H1 (cell line): ENCODE measurements at regions not wholly inside any gene's neighbourhood (a gene's known extent, or its start where the extent isn't known, plus 50 kb on each side); places are given as distances from the start of the nearest gene placed in this dataset.

Experiments
- CTCF ChIA-PET: fragments of 300-600 bp; sonication (Branson Sonifier 250); formaldehyde crosslinking; loops from one replicate; lab custom pipeline; 2021; ENCODE audit not compliant: partially characterized antibody; lab: Charles Lee
- POLR2A ChIA-PET: fragments of 300-600 bp; sonication (Branson Sonifier 250); formaldehyde crosslinking; loops from one replicate; lab custom pipeline; 2021; ENCODE audit warnings: inconsistent platforms; ENCODE audit not compliant: partially characterized antibody; lab: Charles Lee
- DNase-seq, 2 experiments: peaks; one replicate each; pipeline versions ENCODE4 v3.0.0 to v3.0.0-alpha.2; 2010 to 2022; ENCODE audit warnings: low spot score in 2 of 2, low read depth in 1 of 2, mixed read lengths in 1 of 2
- FAIRE-seq: peaks from 2 replicates; lab custom pipeline; 2011; peaks lifted over from hg19 to GRCh38; lab: Jason Lieb, UNC
- H2AFZ ChIP-seq: 2 replicates; pipeline ENCODE4 v1.8.1; 2012; ENCODE audit warnings: low read length, inconsistent platforms
- H2AK5ac ChIP-seq: 2 replicates; pipeline ENCODE4 v1.6.1; 2013; ENCODE audit warnings: low read depth, low read length
- H2BK120ac ChIP-seq: replicated peaks from 2 replicates; pipeline ENCODE3; 2013; ENCODE audit warnings: low read depth, low read length, inconsistent platforms
- H2BK12ac ChIP-seq: 2 replicates; pipeline ENCODE4 v1.6.1; 2013; ENCODE audit warnings: low read depth, low read length
- H2BK15ac ChIP-seq: 2 replicates; pipeline ENCODE4 v1.6.1; 2013; ENCODE audit warnings: low read length
- H2BK20ac ChIP-seq: 2 replicates; pipeline ENCODE4 v1.6.1; 2013; ENCODE audit warnings: low read length
- H2BK5ac ChIP-seq: 2 replicates; pipeline ENCODE4 v1.6.1; 2013; ENCODE audit warnings: low read depth, low read length
- H3K14ac ChIP-seq: 2 replicates; pipeline ENCODE4 v1.6.1; 2013; ENCODE audit warnings: inconsistent platforms; ENCODE audit not compliant: insufficient read length
- H3K18ac ChIP-seq: 2 replicates; pipeline ENCODE4 v1.6.1; 2013; ENCODE audit warnings: low read length; ENCODE audit errors: extremely low read depth
- H3K23ac ChIP-seq: 2 replicates; pipeline ENCODE4 v1.6.1; 2013; ENCODE audit warnings: inconsistent platforms; ENCODE audit not compliant: insufficient read length
- H3K23me2 ChIP-seq: 2 replicates; pipeline ENCODE4 v1.6.1; 2013; ENCODE audit warnings: low read depth, low read length
- H3K27ac ChIP-seq: 2 replicates; pipeline ENCODE4 v1.6.1; 2011; ENCODE audit warnings: low read depth, low read length, inconsistent platforms
- H3K27me3 ChIP-seq, 4 experiments: replicated peaks in 1 of 4; 1 replicate in 1 of 4; 2 replicates in 3 of 4; pipeline versions ENCODE4 v1.6.1 to v1.8.1; 2011 to 2013; ENCODE audit warnings: low read length in 3 of 4, mild to moderate bottlenecking in 3 of 4, inconsistent platforms in 2 of 4, mixed read lengths in 2 of 4, moderate library complexity in 1 of 4; ENCODE audit not compliant: control insufficient read depth in 3 of 4, insufficient read depth in 3 of 4; ENCODE audit errors: extremely low read depth in 1 of 4
- H3K36me3 ChIP-seq, 4 experiments: 2 replicates each; pipeline versions ENCODE4 v1.6.1 to v1.8.1; 2011 to 2013; ENCODE audit warnings: mild to moderate bottlenecking in 4 of 4, low read length in 3 of 4, moderate library complexity in 2 of 4, control low read depth in 1 of 4, inconsistent platforms in 1 of 4; ENCODE audit not compliant: insufficient read depth in 4 of 4, control insufficient read depth in 2 of 4
- H3K4ac ChIP-seq: replicated peaks from 2 replicates; pipeline ENCODE3; 2013; ENCODE audit warnings: low read length, low read depth, mixed read lengths, inconsistent platforms; ENCODE audit not compliant: insufficient read length
- H3K4me1 ChIP-seq, 4 experiments: replicated peaks in 1 of 4; 1 replicate in 1 of 4; 2 replicates in 3 of 4; pipeline versions ENCODE4 v1.6.1 to v1.8.1; 2011 to 2013; ENCODE audit warnings: low read length in 3 of 4, inconsistent platforms in 2 of 4, mixed read lengths in 1 of 4; ENCODE audit not compliant: insufficient read depth in 4 of 4, control insufficient read depth in 3 of 4
- H3K4me2 ChIP-seq, 2 experiments: 2 replicates each; pipeline versions ENCODE4 v1.6.1 to v1.8.1; 2011 to 2013; ENCODE audit warnings: low read depth in 2 of 2, low read length in 2 of 2, control low read depth in 1 of 2, inconsistent platforms in 1 of 2, mild to moderate bottlenecking in 1 of 2; ENCODE audit not compliant: insufficient read depth in 1 of 2
- H3K4me3 ChIP-seq, 4 experiments: fragments of 200-600, 300-600 bp in 1 of 4; sonication (generic), shearing (Covaris generic), sonication (Bioruptor Twin) in 1 of 4; 2 replicates each; pipeline versions ENCODE4 v1.5.1 to v1.8.1; 2011 to 2016; ENCODE audit warnings: low read length in 4 of 4, low read depth in 3 of 4, control low read depth in 2 of 4, inconsistent platforms in 2 of 4, mild to moderate bottlenecking in 2 of 4, mixed read lengths in 1 of 4, moderate library complexity in 1 of 4; ENCODE audit not compliant: insufficient read depth in 2 of 4; ENCODE audit errors: extremely low read depth in 1 of 4
- H3K56ac ChIP-seq: replicated peaks from 2 replicates; pipeline ENCODE3; 2013; ENCODE audit warnings: low read depth, mild to moderate bottlenecking, mixed read lengths, low read length, inconsistent platforms; ENCODE audit not compliant: insufficient read length
- H3K79me1 ChIP-seq: 2 replicates; pipeline ENCODE4 v1.6.1; 2013; ENCODE audit warnings: low read depth, low read length, control low read depth
- H3K79me2 ChIP-seq, 2 experiments: 2 replicates each; pipeline versions ENCODE4 v1.6.1 to v1.8.1; 2012 to 2013; ENCODE audit warnings: low read length in 2 of 2, mild to moderate bottlenecking in 2 of 2, inconsistent platforms in 1 of 2; ENCODE audit not compliant: insufficient read depth in 2 of 2, control insufficient read depth in 1 of 2
- H3K9ac ChIP-seq, 4 experiments: replicated peaks in 1 of 4; 1 replicate in 1 of 4; 2 replicates in 3 of 4; pipeline versions ENCODE4 v1.6.1 to v1.8.1; 2011 to 2013; ENCODE audit warnings: low read depth in 3 of 4, low read length in 3 of 4, control low read depth in 2 of 4, mild to moderate bottlenecking in 2 of 4, moderate library complexity in 2 of 4, inconsistent platforms in 1 of 4; ENCODE audit errors: extremely low read depth in 1 of 4
- H3K9me3 ChIP-seq, 2 experiments: 2 replicates each; pipeline versions ENCODE4 v1.6.1 to v1.8.1; 2012 to 2013; ENCODE audit warnings: mild to moderate bottlenecking in 2 of 2, moderate library complexity in 2 of 2, control low read depth in 1 of 2, inconsistent platforms in 1 of 2, low read depth in 1 of 2, low read length in 1 of 2, mixed read lengths in 1 of 2; ENCODE audit not compliant: insufficient read depth in 2 of 2
- H4K20me1 ChIP-seq, 2 experiments: replicated peaks in 1 of 2; 2 replicates each; pipeline versions ENCODE3 to v1.8.1; 2011 to 2013; ENCODE audit warnings: inconsistent platforms in 2 of 2, low read length in 2 of 2, mild to moderate bottlenecking in 1 of 2; ENCODE audit not compliant: insufficient read depth in 2 of 2, control insufficient read depth in 1 of 2
- H4K5ac ChIP-seq: 2 replicates; pipeline ENCODE4 v1.6.1; 2013; ENCODE audit warnings: low read length, low read depth, mixed read lengths, inconsistent platforms; ENCODE audit not compliant: insufficient read length
- H4K8ac ChIP-seq: 2 replicates; pipeline ENCODE4 v1.8.0; 2013; ENCODE audit warnings: mild to moderate bottlenecking, moderate library complexity, low read length, inconsistent platforms; ENCODE audit not compliant: insufficient read depth; ENCODE audit errors: extremely low read depth
- H4K91ac ChIP-seq: replicated peaks from 2 replicates; pipeline ENCODE3; 2013; ENCODE audit warnings: low read length, mixed read lengths, inconsistent platforms; ENCODE audit not compliant: insufficient read length
- CREB1 ChIP-seq: IDR thresholded peaks from 2 replicates; pipeline ENCODE4 v1.6.1; 2012; ENCODE audit warnings: inconsistent platforms
- EZH2 ChIP-seq: fragments of 200-600 bp; sonication (generic); IDR thresholded peaks from 2 replicates; pipeline ENCODE4 v1.7.1; 2012; ENCODE audit warnings: low read depth, mild to moderate bottlenecking, moderate library complexity, low read length, inconsistent platforms; ENCODE audit not compliant: severe bottlenecking
- JUN ChIP-seq: IDR thresholded peaks from 2 replicates; pipeline ENCODE4 v1.6.1; 2011; ENCODE audit warnings: low read depth, mild to moderate bottlenecking, improper control_type of control experiment, low read length
- KDM5A ChIP-seq: fragments of 200-600 bp; IDR thresholded peaks from 2 replicates; pipeline ENCODE4 v1.7.1; 2012; ENCODE audit warnings: mild to moderate bottlenecking, low read length, inconsistent platforms, mixed read lengths
- NRF1 ChIP-seq: IDR thresholded peaks from 2 replicates; pipeline ENCODE4 v1.6.1; 2011; ENCODE audit warnings: mild to moderate bottlenecking, low read depth, low read length, improper control_type of control experiment
- SAP30 ChIP-seq: fragments of 300-600 bp; sonication (generic); IDR thresholded peaks from 2 replicates; pipeline ENCODE4 v1.7.1; 2012; ENCODE audit warnings: low read length, moderate library complexity, mild to moderate bottlenecking, inconsistent platforms; ENCODE audit not compliant: insufficient read depth, insufficient replicate concordance
- SIRT6 ChIP-seq: IDR thresholded peaks from one replicate; pipeline ENCODE4 v1.7.1; 2012; ENCODE audit warnings: low read length, inconsistent platforms
- SUZ12 ChIP-seq: fragments of 200-600 bp; sonication (generic); IDR thresholded peaks from 2 replicates; pipeline ENCODE4 v1.6.1; 2012; ENCODE audit warnings: mild to moderate bottlenecking, inconsistent platforms, low read length, moderate library complexity, mixed read lengths
- TAF1 ChIP-seq: IDR thresholded peaks from 2 replicates; pipeline ENCODE4 v1.6.1; 2011; ENCODE audit warnings: mild to moderate bottlenecking, low read depth, low read length
- TEAD4 ChIP-seq: IDR thresholded peaks from 2 replicates; pipeline ENCODE4 v1.6.1; 2012; ENCODE audit warnings: low read depth, low read length, inconsistent platforms, mixed read lengths
- WGBS, 2 experiments: shearing (Covaris generic) in 1 of 2; methylation state at CpG; one replicate each; pipeline versions ENCODE4 v1.1.6 to v1.1.7; 2013 to 2015; ENCODE audit warnings: low lambda C conversion rate in 2 of 2, mixed read lengths in 2 of 2, inconsistent platforms in 1 of 2, low coverage in 1 of 2, missing lambda C conversion rate in 1 of 2; ENCODE audit not compliant: insufficient replicate concordance in 2 of 2, insufficient coverage in 1 of 2, insufficient read length in 1 of 2; ENCODE audit errors: extremely low coverage in 1 of 2, missing lambda C conversion rate in 1 of 2; 5-methylcytosine and 5-hydroxymethylcytosine counted together
- TF ChIP-seq, protein P1 (sequence below): IDR thresholded peaks from 2 replicates; pipeline ENCODE4 v1.6.1; 2012; ENCODE audit warnings: low read length, inconsistent platforms

DNA sequence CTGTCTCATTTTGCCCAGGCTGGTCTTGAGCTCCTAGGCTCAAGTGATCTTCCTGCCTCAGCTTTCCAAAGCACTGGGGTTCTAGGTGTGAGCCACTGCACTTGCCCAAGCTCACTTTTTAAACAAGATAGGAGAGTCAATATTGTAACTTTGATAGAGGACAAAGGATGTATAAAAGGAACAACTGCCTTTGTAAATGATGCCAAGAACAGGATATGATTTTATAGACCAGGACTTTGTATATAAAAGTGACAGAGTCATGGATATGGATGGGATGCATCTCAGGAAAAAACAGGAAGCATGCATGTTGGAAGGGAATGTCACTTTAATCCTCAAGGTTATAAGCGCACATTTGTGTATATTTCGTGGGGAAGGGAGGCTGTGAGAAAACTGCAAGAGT is 338.4 kb downstream of the PRL start:
- CTCF ChIA-PET: interaction anchor here (0.6 to 0.9 kb wide), 3 partner anchors 9 to 101 kb away, joined by 3 to 5 read pairs (median 4); no protein-coding TSS in a partner anchor

More for the DNA sequence above, 338.4 kb downstream of the PRL start:
- Histone ChIP-seq H2BK20ac (no peak overlapping the region), H3K56ac (no peak overlapping the region), H2BK12ac (no peak overlapping the region), H3K27me3 (no peaks in the 10 kb centered on the region), H3K14ac (no peak overlapping the region), H3K9me3 (no peaks in the 10 kb centered on the region), H4K5ac (no peak overlapping the region), H3K4me3 (no peak overlapping the region), H4K20me1 (no peaks in the 10 kb centered on the region), H4K91ac (no peak overlapping the region), H2AK5ac (no peak overlapping the region), H2BK120ac (no peak overlapping the region), H2BK5ac (no peak overlapping the region), H3K36me3 (no peaks in the 10 kb centered on the region), H2AFZ (no peak overlapping the region), H3K18ac (no peak overlapping the region), H2BK15ac (no peak overlapping the region), H3K23ac (no peak overlapping the region), H4K8ac (no peak overlapping the region), H3K4me2 (no peak overlapping the region), H3K4me1 (peaks cover 0 to 3% (median under 1%) of the 10 kb centered on the region in 4 experiments; a peak in 2 of 7 replicates), H3K79me2 (peaks cover 0 to 10% of the 10 kb centered on the region in 2 experiments; a peak in 2 of 4 replicates), H3K27ac (no peak overlapping the region), H3K79me1 (no peaks in the 10 kb centered on the region; the same call in 1 of the 2 replicates), H3K9ac (no peak overlapping the region), H3K4ac (no peak overlapping the region), H3K23me2 (no peaks in the 10 kb centered on the region)
- no peak for FAIRE-seq
- WGBS, 2 experiments: 90% methylated on average over 2 of the region's 2 CpGs; no CpG with 5 or more reads in 1 of the 2 experiments
- TF ChIP-seq SUZ12 (no peak), SIRT6 (no peak), TEAD4 (no peak), TAF1 (no peak), EZH2 (no peak), CREB1 (no peak), JUN (no peak), KDM5A (no peak), NRF1 (no peak), SAP30 (no peak)
- TF ChIP-seq, protein P1, sequence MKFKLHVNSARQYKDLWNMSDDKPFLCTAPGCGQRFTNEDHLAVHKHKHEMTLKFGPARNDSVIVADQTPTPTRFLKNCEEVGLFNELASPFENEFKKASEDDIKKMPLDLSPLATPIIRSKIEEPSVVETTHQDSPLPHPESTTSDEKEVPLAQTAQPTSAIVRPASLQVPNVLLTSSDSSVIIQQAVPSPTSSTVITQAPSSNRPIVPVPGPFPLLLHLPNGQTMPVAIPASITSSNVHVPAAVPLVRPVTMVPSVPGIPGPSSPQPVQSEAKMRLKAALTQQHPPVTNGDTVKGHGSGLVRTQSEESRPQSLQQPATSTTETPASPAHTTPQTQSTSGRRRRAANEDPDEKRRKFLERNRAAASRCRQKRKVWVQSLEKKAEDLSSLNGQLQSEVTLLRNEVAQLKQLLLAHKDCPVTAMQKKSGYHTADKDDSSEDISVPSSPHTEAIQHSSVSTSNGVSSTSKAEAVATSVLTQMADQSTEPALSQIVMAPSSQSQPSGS: no peak
- POLR2A ChIA-PET: no interaction called here
- no peak for DNase-seq
